SU-DHL-6 (cell line): ENCODE measurements at regions not wholly inside any gene's neighbourhood (a gene's known extent, or its start where the extent isn't known, plus 50 kb on each side); places are given as distances from the start of the nearest gene placed in this dataset.

Experiments
- H2AFZ ChIP-seq: fragments of 200-600 bp; sonication (generic); 2 replicates; pipeline ENCODE4 v1.6.1; 2014; ENCODE audit warnings: low read depth, mild to moderate bottlenecking, moderate library complexity, mixed read lengths, antibody characterized with exemption, low read length; ENCODE audit not compliant: severe bottlenecking
- H3F3A ChIP-seq: fragments of 200-600 bp; shearing (Covaris generic); 2 replicates; pipeline ENCODE4 v1.6.0; 2016; ENCODE audit warnings: antibody characterized with exemption, mild to moderate bottlenecking; ENCODE audit not compliant: insufficient read depth
- H3K27ac ChIP-seq: fragments of 200-600 bp; sonication (generic); 2 replicates; pipeline ENCODE4 v1.5.1; 2016; ENCODE audit warnings: low read depth, mild to moderate bottlenecking, low read length, moderate library complexity, mixed read lengths
- H3K27me3 ChIP-seq: fragments of 200-600 bp; sonication (generic), shearing (Covaris generic); 2 replicates; pipeline ENCODE4 v1.6.0; 2014; ENCODE audit warnings: mild to moderate bottlenecking, low read length
- H3K36me3 ChIP-seq: fragments of 200-600 bp; sonication (generic); 2 replicates; pipeline ENCODE4 v1.6.1; 2014; ENCODE audit warnings: mild to moderate bottlenecking, low read length, mixed read lengths
- H3K4me2 ChIP-seq: fragments of 300-600, 200-600 bp; shearing (Covaris generic), sonication (generic); 2 replicates; pipeline ENCODE4 v1.6.0; 2014; ENCODE audit warnings: low read length, low read depth, mild to moderate bottlenecking; ENCODE audit not compliant: poor library complexity, severe bottlenecking
- H3K4me3 ChIP-seq: fragments of 200-600 bp; sonication (generic); 2 replicates; pipeline ENCODE4 v1.5.1; 2014; ENCODE audit warnings: antibody characterized with exemption, low read length, mild to moderate bottlenecking, mixed read lengths; ENCODE audit not compliant: insufficient read depth, poor library complexity, severe bottlenecking
- H3K79me2 ChIP-seq: fragments of 200-600 bp; sonication (generic); 2 replicates; pipeline ENCODE4 v1.6.1; 2014; ENCODE audit warnings: mild to moderate bottlenecking, low read length, moderate library complexity; ENCODE audit not compliant: insufficient read depth
- H3K9ac ChIP-seq: fragments of 200-600 bp; sonication (generic); 2 replicates; pipeline ENCODE4 v1.7.0; 2014; ENCODE audit warnings: mild to moderate bottlenecking, low read length
- H3K9me2 ChIP-seq: fragments of 200-600 bp; sonication (generic); replicated peaks from 2 replicates; pipeline ENCODE4 v1.6.1; 2014; ENCODE audit warnings: low read length; ENCODE audit not compliant: insufficient read depth
- H3K9me3 ChIP-seq: fragments of 200-600 bp; sonication (generic); 2 replicates; pipeline ENCODE4 v1.6.1; 2014; ENCODE audit warnings: low read length, mixed read lengths; ENCODE audit not compliant: insufficient read depth
- H4K20me1 ChIP-seq: fragments of 200-600 bp; sonication (generic); 2 replicates; pipeline ENCODE4 v1.6.1; 2014; ENCODE audit warnings: low read depth, mild to moderate bottlenecking, antibody characterized with exemption, low read length, moderate library complexity, mixed read lengths
- EZH2phosphoT487 ChIP-seq: fragments of 200-600 bp; sonication (generic), shearing (Covaris generic); conservative IDR thresholded peaks from 2 replicates; pipeline ENCODE4 v1.6.1; 2018; ENCODE audit warnings: mild to moderate bottlenecking, antibody characterized with exemption, low read length, moderate library complexity, mixed read lengths
- TF ChIP-seq, protein P1 (sequence below): fragments of 200-600 bp; sonication (generic); IDR thresholded peaks from one replicate; pipeline ENCODE4 v1.5.1; 2017; ENCODE audit warnings: antibody characterized with exemption, mild to moderate bottlenecking, low read length, moderate library complexity; ENCODE audit not compliant: insufficient read depth, poor library complexity, severe bottlenecking

GRCh38 chr20:48106428-48106827, 321.1 kb upstream of the SULF2 start:
- no peaks in the 10 kb centered on the region for H3K9me2 ChIP-seq
- no peaks in the 10 kb centered on the region for H3K79me2 ChIP-seq
- H3K27me3 ChIP-seq, result no peaks in the 10 kb centered on the region
- H3K9me3 ChIP-seq, result no peaks in the 10 kb centered on the region
- H3K9ac ChIP-seq, result no peak overlapping the region
- no peak overlapping the region for H3K27ac ChIP-seq
- H3K4me3 ChIP-seq, result no peak overlapping the region
- TF ChIP-seq EZH2phosphoT487, result no peak
- TF ChIP-seq, protein P1, sequence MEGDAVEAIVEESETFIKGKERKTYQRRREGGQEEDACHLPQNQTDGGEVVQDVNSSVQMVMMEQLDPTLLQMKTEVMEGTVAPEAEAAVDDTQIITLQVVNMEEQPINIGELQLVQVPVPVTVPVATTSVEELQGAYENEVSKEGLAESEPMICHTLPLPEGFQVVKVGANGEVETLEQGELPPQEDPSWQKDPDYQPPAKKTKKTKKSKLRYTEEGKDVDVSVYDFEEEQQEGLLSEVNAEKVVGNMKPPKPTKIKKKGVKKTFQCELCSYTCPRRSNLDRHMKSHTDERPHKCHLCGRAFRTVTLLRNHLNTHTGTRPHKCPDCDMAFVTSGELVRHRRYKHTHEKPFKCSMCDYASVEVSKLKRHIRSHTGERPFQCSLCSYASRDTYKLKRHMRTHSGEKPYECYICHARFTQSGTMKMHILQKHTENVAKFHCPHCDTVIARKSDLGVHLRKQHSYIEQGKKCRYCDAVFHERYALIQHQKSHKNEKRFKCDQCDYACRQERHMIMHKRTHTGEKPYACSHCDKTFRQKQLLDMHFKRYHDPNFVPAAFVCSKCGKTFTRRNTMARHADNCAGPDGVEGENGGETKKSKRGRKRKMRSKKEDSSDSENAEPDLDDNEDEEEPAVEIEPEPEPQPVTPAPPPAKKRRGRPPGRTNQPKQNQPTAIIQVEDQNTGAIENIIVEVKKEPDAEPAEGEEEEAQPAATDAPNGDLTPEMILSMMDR, result no peak
- H2AFZ ChIP-seq, result no peak overlapping the region
- no peak overlapping the region for H3K4me2 ChIP-seq
- H4K20me1 ChIP-seq, result no peaks in the 10 kb centered on the region
- H3K36me3 ChIP-seq, result no peaks in the 10 kb centered on the region
- no peaks in the 10 kb centered on the region for H3F3A ChIP-seq

DNA sequence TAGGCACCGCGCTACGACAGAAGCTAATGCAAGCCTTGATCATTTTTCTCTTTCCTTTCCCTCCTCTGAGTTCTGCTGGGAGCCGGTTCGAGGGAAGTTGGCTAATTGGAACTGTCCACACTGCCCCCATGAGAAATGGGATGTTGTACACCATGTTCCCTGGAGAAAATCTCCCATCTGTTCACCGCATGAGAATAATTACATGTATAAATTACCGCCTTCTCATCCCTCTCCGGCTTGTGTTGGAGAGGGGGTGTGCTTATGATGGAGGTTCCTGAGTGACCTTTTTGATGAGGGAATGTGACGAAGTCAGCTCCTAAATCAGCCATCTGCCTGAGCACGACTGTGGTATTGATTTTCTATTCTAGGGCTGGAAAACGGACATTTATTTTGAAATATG, 320.2 kb upstream of the SULF2 start:
- no peak overlapping the region for H3K4me2 ChIP-seq
- no peaks in the 10 kb centered on the region for H3K27me3 ChIP-seq
- no peak overlapping the region for H3K9ac ChIP-seq
- H3K79me2 ChIP-seq, result no peaks in the 10 kb centered on the region
- no peak overlapping the region for H2AFZ ChIP-seq
- no peaks in the 10 kb centered on the region for H4K20me1 ChIP-seq
- no peak overlapping the region for H3K4me3 ChIP-seq
- no peaks in the 10 kb centered on the region for H3K9me2 ChIP-seq
- H3K9me3 ChIP-seq, result no peaks in the 10 kb centered on the region
- no peak overlapping the region for H3K27ac ChIP-seq
- TF ChIP-seq, protein P1, result no peak
- TF ChIP-seq EZH2phosphoT487, result no peak
- no peaks in the 10 kb centered on the region for H3K36me3 ChIP-seq
- no peaks in the 10 kb centered on the region for H3F3A ChIP-seq

- H3K4me2 ChIP-seq, result no peak overlapping the region
- H3F3A ChIP-seq, result no peaks in the 10 kb centered on the region
- H3K27me3 ChIP-seq, result no peaks in the 10 kb centered on the region
- no peaks in the 10 kb centered on the region for H3K9me2 ChIP-seq
- no peak overlapping the region for H2AFZ ChIP-seq
- no peaks in the 10 kb centered on the region for H3K9me3 ChIP-seq
- TF ChIP-seq, protein P1, result no peak
- no peak for TF ChIP-seq EZH2phosphoT487
- H3K36me3 ChIP-seq, result no peaks in the 10 kb centered on the region
- H4K20me1 ChIP-seq, result no peaks in the 10 kb centered on the region
- no peak overlapping the region for H3K4me3 ChIP-seq
- no peak overlapping the region for H3K27ac ChIP-seq
- H3K79me2 ChIP-seq, result no peaks in the 10 kb centered on the region
- no peak overlapping the region for H3K9ac ChIP-seq
Observed at GRCh38 chr20:48102931-48103660, 317.8 kb upstream of the SULF2 start.
